A549 (cell line): ENCODE measurements at regions not wholly inside any gene's neighbourhood (a gene's known extent, or its start where the extent isn't known, plus 50 kb on each side); places are given as distances from the start of the nearest gene placed in this dataset.

ENCODE experiments used
- ATAC-seq, 2 experiments: fragments of 200-7000 bp in 1 of 2; fragments of >200 bp in 1 of 2; cut with Nextera tagmentation in 1 of 2; cut with Tn5 transposase in 1 of 2; 3 replicates each; pipeline versions ENCODE4 v1.8.0 to v1.9.1; 2018 to 2020; ENCODE audit warnings: mild to moderate bottlenecking in 1 of 2, moderate library complexity in 1 of 2
- CTCF ChIA-PET: fragments of 300-600 bp; sonication (Branson Sonifier 250); formaldehyde crosslinking; extraction: SDS; loops from one replicate; lab custom pipeline; 2021; ENCODE audit warnings: antibody characterized with exemption, inconsistent platforms; lab: Yijun Ruan, JAX
- POLR2A ChIA-PET: fragments of 350-600 bp; formaldehyde crosslinking; extraction: SDS; loops from one replicate; lab custom pipeline; 2021; ENCODE audit warnings: antibody characterized with exemption, inconsistent platforms; lab: Yijun Ruan, JAX
- DNase-seq, 2 experiments: peaks; one replicate each; pipeline versions ENCODE4 v3.0.0 to v3.0.0-alpha.2; 2011 to 2016; ENCODE audit warnings: low read depth in 1 of 2, low spot score in 1 of 2
- FAIRE-seq: peaks from 2 replicates; lab custom pipeline; 2011; peaks lifted over from hg19 to GRCh38; lab: Jason Lieb, UNC
- H3K27ac ChIP-seq, 2 experiments: fragments of >200 bp; sonication (Bioruptor Twin); formaldehyde crosslinking; 3 replicates each; pipeline ENCODE4 v1.5.1; 2016 to 2017
- H3K4me1 ChIP-seq: fragments of >200 bp; sonication (Bioruptor Twin); formaldehyde crosslinking; 3 replicates; pipeline ENCODE4 v1.6.1; 2016
- H3K4me2 ChIP-seq: fragments of >200 bp; sonication (Bioruptor Twin); formaldehyde crosslinking; 3 replicates; pipeline ENCODE4 v1.6.1; 2016
- H3K4me3 ChIP-seq: fragments of >200 bp; sonication (Bioruptor Twin); formaldehyde crosslinking; 3 replicates; pipeline ENCODE4 v1.5.1; 2016
- H3K9me3 ChIP-seq: fragments of >200 bp; sonication (Bioruptor Twin); formaldehyde crosslinking; 3 replicates; pipeline ENCODE4 v1.6.1; 2016
- BCL3 ChIP-seq: fragments of >200 bp; sonication (Bioruptor Twin); formaldehyde crosslinking; IDR thresholded peaks from 3 replicates; pipeline ENCODE4 v1.6.1; 2016
- CTCF ChIP-seq: fragments of >200 bp; sonication (Bioruptor Twin); formaldehyde crosslinking; IDR thresholded peaks from 3 replicates; pipeline ENCODE4 v1.5.1; 2016
- EHF ChIP-seq: fragments of 250-450 bp; sonication (Bioruptor Pico); IDR thresholded peaks from 2 replicates; pipeline ENCODE4 v1.5.0; 2020; ENCODE audit warnings: mild to moderate bottlenecking
- EP300 ChIP-seq, 2 experiments: fragments of >200 bp; sonication (Bioruptor Twin); formaldehyde crosslinking; IDR thresholded peaks; 2 replicates in 1 of 2; 3 replicates in 1 of 2; pipeline ENCODE4 v1.6.1; 2016 to 2017
- ESRRA ChIP-seq: fragments of 150-350 bp; IDR thresholded peaks from 2 replicates; pipeline ENCODE4 v1.6.1; 2014; ENCODE audit warnings: mild to moderate bottlenecking, low read length, borderline replicate concordance
- HDAC2 ChIP-seq: fragments of 200-600 bp; sonication (generic); IDR thresholded peaks from 2 replicates; pipeline ENCODE4 v1.6.1; 2016
- HEYL ChIP-seq: fragments of 250-450 bp; sonication (Bioruptor Pico); IDR thresholded peaks from 2 replicates; pipeline ENCODE4 v1.8.0; 2021; ENCODE audit warnings: mild to moderate bottlenecking, moderate library complexity
- HMGXB4 ChIP-seq: fragments of 250-450 bp; sonication (Bioruptor Pico); IDR thresholded peaks from 2 replicates; pipeline ENCODE4 v1.5.0; 2021; ENCODE audit warnings: mild to moderate bottlenecking, moderate library complexity, borderline replicate concordance
- HOXA7 ChIP-seq: fragments of 250-450 bp; sonication (Bioruptor Pico); IDR thresholded peaks from 2 replicates; pipeline ENCODE4 v1.5.0; 2020; ENCODE audit warnings: mild to moderate bottlenecking, moderate library complexity
- HOXB13 ChIP-seq: fragments of 250-450 bp; sonication (Bioruptor Pico); IDR thresholded peaks from 2 replicates; pipeline ENCODE4 v1.5.0; 2020; ENCODE audit warnings: low read depth, mild to moderate bottlenecking, moderate library complexity
- KDM1A ChIP-seq: fragments of 200-600 bp; sonication (generic); IDR thresholded peaks from 2 replicates; pipeline ENCODE4 v1.6.1; 2016; ENCODE audit warnings: low read depth, mild to moderate bottlenecking
- KDM5A ChIP-seq: fragments of 200-600 bp; sonication (generic); IDR thresholded peaks from 2 replicates; pipeline ENCODE4 v1.6.1; 2016; ENCODE audit warnings: antibody characterized with exemption, mild to moderate bottlenecking
- MAFK ChIP-seq: fragments of 450-650 bp; IDR thresholded peaks from 2 replicates; pipeline ENCODE4 v1.6.1; 2014; ENCODE audit not compliant: partially characterized antibody
- NPAS2 ChIP-seq: fragments of 250-450 bp; sonication (Bioruptor Pico); IDR thresholded peaks from 2 replicates; pipeline ENCODE4 v1.8.0; 2022; ENCODE audit warnings: mild to moderate bottlenecking, moderate library complexity, borderline replicate concordance
- PHF8 ChIP-seq: fragments of 200-600 bp; sonication (generic); IDR thresholded peaks from 2 replicates; pipeline ENCODE4 v1.6.1; 2016; ENCODE audit warnings: low read depth, mild to moderate bottlenecking, antibody characterized with exemption, moderate library complexity, borderline replicate concordance
- POLR2A ChIP-seq: IDR thresholded peaks from 2 replicates; pipeline ENCODE4 v1.6.1; 2012; ENCODE audit warnings: mild to moderate bottlenecking, low read length
- RFX5 ChIP-seq: fragments of 450-650 bp; IDR thresholded peaks from 2 replicates; pipeline ENCODE4 v1.7.1; 2014; ENCODE audit warnings: antibody characterized with exemption, mild to moderate bottlenecking, moderate library complexity
- SREBF2 ChIP-seq: fragments of 450-650 bp; IDR thresholded peaks from 2 replicates; pipeline ENCODE4 v1.6.1; 2014; ENCODE audit warnings: mild to moderate bottlenecking, moderate library complexity
- TFCP2L1 ChIP-seq: fragments of 250-450 bp; sonication (Bioruptor Pico); IDR thresholded peaks from 2 replicates; pipeline ENCODE4 v1.5.0; 2021; ENCODE audit warnings: mild to moderate bottlenecking
- TP53 ChIP-seq: fragments of 250-450 bp; sonication (Bioruptor Pico); IDR thresholded peaks from 2 replicates; pipeline ENCODE4 v1.5.0; 2021; ENCODE audit warnings: mild to moderate bottlenecking, moderate library complexity
- WGBS: methylation state at CpG from one replicate; pipeline ENCODE4 v1.1.6; 2017; ENCODE audit errors: missing lambda C conversion rate; 5-methylcytosine and 5-hydroxymethylcytosine counted together
- TF ChIP-seq, protein P1 (sequence below): IDR thresholded peaks from 2 replicates; pipeline ENCODE4 v1.6.1; 2012

DNA sequence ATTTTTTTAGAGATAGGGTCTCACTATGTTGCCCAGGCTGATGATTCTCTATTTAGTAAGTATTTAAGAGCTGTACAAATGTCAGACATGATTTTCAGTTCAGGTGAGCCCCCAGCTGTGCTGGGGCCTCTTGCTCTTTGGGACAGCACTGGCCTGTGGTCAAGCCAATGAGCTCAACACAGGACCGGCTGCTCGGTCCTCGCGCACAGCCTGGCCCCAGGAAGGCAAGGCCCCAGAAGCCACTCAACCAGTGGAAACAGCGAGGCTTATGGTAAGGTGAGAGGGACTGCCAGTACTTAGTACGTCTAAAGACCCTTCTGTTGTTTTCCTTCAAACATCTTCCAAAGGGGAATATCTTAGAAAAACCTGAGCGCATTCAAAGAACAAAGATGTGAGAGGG, 211.8 kb downstream of the SKIDA1 start:
- no peak for TF ChIP-seq POLR2A
- TF ChIP-seq SREBF2 = no peak
- TF ChIP-seq KDM5A = no peak
- no peak for TF ChIP-seq HOXA7 (CRISPR knock-in tag)
- no peak for TF ChIP-seq HDAC2
- no peak for TF ChIP-seq MAFK
- no peak for TF ChIP-seq PHF8
- no peak for TF ChIP-seq HMGXB4 (CRISPR knock-in tag)
- no peak for TF ChIP-seq TFCP2L1 (CRISPR knock-in tag)
- TF ChIP-seq CTCF = no peak
- TF ChIP-seq HOXB13 (CRISPR knock-in tag) = no peak
- no peak for TF ChIP-seq KDM1A
- TF ChIP-seq RFX5 = no peak
- TF ChIP-seq BCL3 = no peak
- no peak for TF ChIP-seq ESRRA
- no peak for TF ChIP-seq NPAS2 (CRISPR knock-in tag)
- TF ChIP-seq, protein P1, sequence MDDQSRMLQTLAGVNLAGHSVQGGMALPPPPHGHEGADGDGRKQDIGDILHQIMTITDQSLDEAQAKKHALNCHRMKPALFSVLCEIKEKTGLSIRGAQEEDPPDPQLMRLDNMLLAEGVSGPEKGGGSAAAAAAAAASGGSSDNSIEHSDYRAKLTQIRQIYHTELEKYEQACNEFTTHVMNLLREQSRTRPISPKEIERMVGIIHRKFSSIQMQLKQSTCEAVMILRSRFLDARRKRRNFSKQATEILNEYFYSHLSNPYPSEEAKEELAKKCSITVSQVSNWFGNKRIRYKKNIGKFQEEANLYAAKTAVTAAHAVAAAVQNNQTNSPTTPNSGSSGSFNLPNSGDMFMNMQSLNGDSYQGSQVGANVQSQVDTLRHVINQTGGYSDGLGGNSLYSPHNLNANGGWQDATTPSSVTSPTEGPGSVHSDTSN = no peak
- TF ChIP-seq EHF (CRISPR knock-in tag) = no peak
- no peak for TF ChIP-seq TP53 (CRISPR knock-in tag)
- no peak for TF ChIP-seq EP300 (IDR thresholded peaks at IDR 0.05)
- TF ChIP-seq, all 56 proteins: peak for 0
- WGBS = 86% methylated on average over 7 of the region's 7 CpGs
- H3K4me2 ChIP-seq = no peak overlapping the region; the same call in 2 of the 3 replicates
- DNase-seq (no peak), FAIRE-seq (no peak), ATAC-seq (no peak)
- H3K4me1 ChIP-seq = peaks cover 43% of the 10 kb centered on the region
- no peaks in the 10 kb centered on the region for H3K9me3 ChIP-seq
- H3K4me3 ChIP-seq = no peak overlapping the region
- ChIA-PET POLR2A (no interaction called here), CTCF (interaction anchor here (1.3 kb wide), 1 partner anchor 18 kb away, joined by 6 read pairs; no protein-coding TSS in a partner anchor)
- H3K27ac ChIP-seq = peak overlapping the region; percentile 93 to 94

GRCh38 chr10:21311426-21311825, 214.1 kb downstream of the SKIDA1 start:
- ChIA-PET POLR2A (no interaction called here), CTCF (interaction anchor here (0.9 to 1.3 kb wide), 2 partner anchors 41 to 183 kb away, joined by 3 read pairs; no protein-coding TSS in a partner anchor)
- Histone ChIP-seq H3K9me3 (no peaks in the 10 kb centered on the region), H3K4me3 (no peak overlapping the region), H3K4me2 (no peak overlapping the region), H3K27ac (peak overlapping the region in 1 of 2 experiments; percentile 47; a peak in 3 of 6 replicates), H3K4me1 (peaks cover 26% of the 10 kb centered on the region)
- ATAC-seq = no peak
- FAIRE-seq = no peak
- no peak for DNase-seq
- no peak for TF ChIP-seq PHF8
- TF ChIP-seq POLR2A = no peak
- no peak for TF ChIP-seq HEYL
- WGBS = 90% methylated on average over 6 of the region's 6 CpGs
